ENCODE measurements at regions not wholly inside any gene's neighbourhood (a gene's known extent, or its start where the extent isn't known, plus 50 kb on each side); places are given as distances from the start of the nearest gene placed in this dataset.
"Not testable (repeated sequence)": the region's sequence is repeated elsewhere in the genome, so short reads cannot be mapped to it uniquely, and the experiment has no call there.

DNA sequence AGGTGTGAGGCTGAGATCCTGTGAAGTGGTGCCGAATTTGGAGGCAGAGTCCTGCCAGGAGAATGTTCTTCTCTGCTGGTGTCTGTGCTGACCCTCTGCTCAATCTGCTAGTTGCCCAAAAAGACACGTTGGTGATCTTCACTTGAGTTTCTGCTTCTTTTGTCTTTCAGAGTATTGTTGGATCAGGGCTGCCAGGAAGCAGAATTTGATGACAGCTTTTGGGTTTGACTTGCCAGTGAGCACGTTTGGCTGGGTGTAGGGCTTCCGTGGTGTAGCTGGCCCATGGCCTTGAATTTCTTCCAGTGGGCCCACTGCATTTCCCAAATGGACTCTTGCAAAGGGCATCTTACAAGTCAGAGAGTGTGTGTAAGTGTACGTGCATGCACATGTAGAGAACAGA lies 183.9 kb upstream of the IRF2BP2 start:
- TF ChIP-seq, protein P1, sequence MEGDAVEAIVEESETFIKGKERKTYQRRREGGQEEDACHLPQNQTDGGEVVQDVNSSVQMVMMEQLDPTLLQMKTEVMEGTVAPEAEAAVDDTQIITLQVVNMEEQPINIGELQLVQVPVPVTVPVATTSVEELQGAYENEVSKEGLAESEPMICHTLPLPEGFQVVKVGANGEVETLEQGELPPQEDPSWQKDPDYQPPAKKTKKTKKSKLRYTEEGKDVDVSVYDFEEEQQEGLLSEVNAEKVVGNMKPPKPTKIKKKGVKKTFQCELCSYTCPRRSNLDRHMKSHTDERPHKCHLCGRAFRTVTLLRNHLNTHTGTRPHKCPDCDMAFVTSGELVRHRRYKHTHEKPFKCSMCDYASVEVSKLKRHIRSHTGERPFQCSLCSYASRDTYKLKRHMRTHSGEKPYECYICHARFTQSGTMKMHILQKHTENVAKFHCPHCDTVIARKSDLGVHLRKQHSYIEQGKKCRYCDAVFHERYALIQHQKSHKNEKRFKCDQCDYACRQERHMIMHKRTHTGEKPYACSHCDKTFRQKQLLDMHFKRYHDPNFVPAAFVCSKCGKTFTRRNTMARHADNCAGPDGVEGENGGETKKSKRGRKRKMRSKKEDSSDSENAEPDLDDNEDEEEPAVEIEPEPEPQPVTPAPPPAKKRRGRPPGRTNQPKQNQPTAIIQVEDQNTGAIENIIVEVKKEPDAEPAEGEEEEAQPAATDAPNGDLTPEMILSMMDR (IDR thresholded peaks at IDR 0.05) = not testable (repeated sequence)
- not testable (repeated sequence) for TF ChIP-seq POLR2AphosphoS5 (IDR thresholded peaks at IDR 0.05)

Measured in breast epithelium (tissue), 3 donors.